ENCODE measurements at regions not wholly inside any gene's neighbourhood (a gene's known extent, or its start where the extent isn't known, plus 50 kb on each side); places are given as distances from the start of the nearest gene placed in this dataset.

- TF ChIP-seq SUZ12 (IDR thresholded peaks at IDR 0.05; ENCODE audit: extremely low read depth, insufficient read depth, insufficient read length) (no peak), YY1 (IDR thresholded peaks at IDR 0.05; ENCODE audit: insufficient read depth, insufficient read length) (no peak), ZNF274 (IDR thresholded peaks at IDR 0.05; ENCODE audit: low read depth, low read length) (no peak)
Measured at GRCh38 chr4:181688432-181688831, 554.8 kb upstream of the TENM3 start.

All from NT2/D1 (cell line).